Progenitor cell of endocrine pancreas (in vitro differentiated cells): ENCODE measurements at regions not wholly inside any gene's neighbourhood (a gene's known extent, or its start where the extent isn't known, plus 50 kb on each side); places are given as distances from the start of the nearest gene placed in this dataset.

ENCODE experiments used
- DNase-seq: peaks from one replicate; pipeline ENCODE4 v3.0.0; 2021; ENCODE audit warnings: low spot score; ENCODE audit not compliant: unreplicated experiment
- H3K27ac Mint-ChIP-seq: 2 replicates; pipeline ENCODE4 v1.8.0; 2021; ENCODE audit warnings: mild to moderate bottlenecking, moderate library complexity, mixed read lengths
- H3K27me3 Mint-ChIP-seq: 2 replicates; pipeline ENCODE4 v1.8.0; 2021; ENCODE audit warnings: mixed read lengths
- H3K36me3 Mint-ChIP-seq: 2 replicates; pipeline ENCODE4 v1.8.0; 2022; ENCODE audit warnings: mixed read lengths; ENCODE audit not compliant: insufficient read depth
- H3K4me1 Mint-ChIP-seq: 2 replicates; pipeline ENCODE4 v1.8.0; 2021; ENCODE audit warnings: low read depth, mixed read lengths
- H3K4me3 Mint-ChIP-seq: 2 replicates; pipeline ENCODE4 v1.8.0; 2021; ENCODE audit warnings: low read depth, mild to moderate bottlenecking, moderate library complexity, mixed read lengths
- H3K9me3 Mint-ChIP-seq: 2 replicates; pipeline ENCODE4 v1.8.0; 2021; ENCODE audit warnings: low read depth, mixed read lengths
- TF ChIP-seq, protein P1 (sequence below): fragments of 200-600 bp; sonication (generic); IDR thresholded peaks from one replicate; pipeline ENCODE4 v1.5.0; 2021; ENCODE audit warnings: antibody characterized with exemption, mild to moderate bottlenecking; ENCODE audit not compliant: unreplicated experiment

DNA sequence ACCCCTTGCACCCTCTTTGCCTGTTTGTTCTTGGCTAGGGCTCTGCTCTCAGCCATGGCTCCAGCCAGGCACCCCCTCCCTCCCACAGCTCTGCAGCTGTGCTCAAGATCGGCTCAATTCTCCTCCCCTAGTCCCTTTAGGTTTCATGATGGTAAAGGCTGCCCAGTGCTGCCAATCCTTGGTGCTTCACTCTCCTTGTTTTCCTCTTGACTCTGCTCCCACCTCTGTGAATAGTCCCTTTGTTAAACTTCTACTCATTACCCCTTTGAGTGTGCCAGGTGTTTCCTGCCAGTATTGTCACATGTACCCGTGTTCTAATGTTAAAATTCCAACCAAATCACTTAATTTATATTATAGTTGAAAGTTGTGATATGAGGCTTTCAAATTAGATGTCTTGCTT lies 101.0 kb upstream of the CERS6 start:
- H3K36me3 Mint-ChIP-seq = peaks cover 3% of the 10 kb centered on the region
- peaks cover 24% of the 10 kb centered on the region for H3K4me1 Mint-ChIP-seq
- H3K9me3 Mint-ChIP-seq = peaks cover 13% of the 10 kb centered on the region
- no peak overlapping the region for H3K27ac Mint-ChIP-seq
- H3K4me3 Mint-ChIP-seq = no peak overlapping the region
- H3K27me3 Mint-ChIP-seq = no peaks in the 10 kb centered on the region
- TF ChIP-seq, protein P1, sequence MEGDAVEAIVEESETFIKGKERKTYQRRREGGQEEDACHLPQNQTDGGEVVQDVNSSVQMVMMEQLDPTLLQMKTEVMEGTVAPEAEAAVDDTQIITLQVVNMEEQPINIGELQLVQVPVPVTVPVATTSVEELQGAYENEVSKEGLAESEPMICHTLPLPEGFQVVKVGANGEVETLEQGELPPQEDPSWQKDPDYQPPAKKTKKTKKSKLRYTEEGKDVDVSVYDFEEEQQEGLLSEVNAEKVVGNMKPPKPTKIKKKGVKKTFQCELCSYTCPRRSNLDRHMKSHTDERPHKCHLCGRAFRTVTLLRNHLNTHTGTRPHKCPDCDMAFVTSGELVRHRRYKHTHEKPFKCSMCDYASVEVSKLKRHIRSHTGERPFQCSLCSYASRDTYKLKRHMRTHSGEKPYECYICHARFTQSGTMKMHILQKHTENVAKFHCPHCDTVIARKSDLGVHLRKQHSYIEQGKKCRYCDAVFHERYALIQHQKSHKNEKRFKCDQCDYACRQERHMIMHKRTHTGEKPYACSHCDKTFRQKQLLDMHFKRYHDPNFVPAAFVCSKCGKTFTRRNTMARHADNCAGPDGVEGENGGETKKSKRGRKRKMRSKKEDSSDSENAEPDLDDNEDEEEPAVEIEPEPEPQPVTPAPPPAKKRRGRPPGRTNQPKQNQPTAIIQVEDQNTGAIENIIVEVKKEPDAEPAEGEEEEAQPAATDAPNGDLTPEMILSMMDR = no peak
- DNase-seq = no peak

- Mint-ChIP-seq H3K27me3 (no peaks in the 10 kb centered on the region), H3K27ac (peak overlapping the region; percentile 30), H3K4me3 (no peak overlapping the region), H3K36me3 (peaks cover 3% of the 10 kb centered on the region), H3K9me3 (peaks cover 13% of the 10 kb centered on the region), H3K4me1 (peaks cover 16% of the 10 kb centered on the region)
- TF ChIP-seq, protein P1 = no peak
- DNase-seq = no peak
These were observed 100.1 kb upstream of the CERS6 start for GRCh38 chr2:168355779-168356476.

DNA sequence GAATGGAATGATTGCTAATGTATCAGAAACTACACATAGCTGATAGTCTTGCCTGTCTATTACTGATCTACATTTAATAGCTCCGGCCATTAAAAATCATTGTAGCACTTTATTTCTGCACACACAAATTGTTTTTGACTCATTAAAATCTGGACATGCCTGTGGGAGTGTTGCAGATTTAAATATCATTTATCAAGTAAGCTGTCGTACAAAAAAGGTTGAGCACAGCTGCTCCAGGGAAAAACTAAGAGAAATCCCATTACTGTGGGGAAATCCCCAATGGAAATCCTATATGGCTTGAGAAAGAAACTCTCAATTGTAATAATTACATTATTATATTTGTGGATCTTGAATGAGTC lies 99.6 kb upstream of the CERS6 start:
- H3K27me3 Mint-ChIP-seq = no peaks in the 10 kb centered on the region
- H3K9me3 Mint-ChIP-seq = peaks cover 13% of the 10 kb centered on the region
- no peak for DNase-seq
- H3K4me1 Mint-ChIP-seq = peaks cover 15% of the 10 kb centered on the region
- peaks cover 3% of the 10 kb centered on the region for H3K36me3 Mint-ChIP-seq
- TF ChIP-seq, protein P1 = no peak
- no peak overlapping the region for H3K27ac Mint-ChIP-seq
- no peak overlapping the region for H3K4me3 Mint-ChIP-seq

DNA sequence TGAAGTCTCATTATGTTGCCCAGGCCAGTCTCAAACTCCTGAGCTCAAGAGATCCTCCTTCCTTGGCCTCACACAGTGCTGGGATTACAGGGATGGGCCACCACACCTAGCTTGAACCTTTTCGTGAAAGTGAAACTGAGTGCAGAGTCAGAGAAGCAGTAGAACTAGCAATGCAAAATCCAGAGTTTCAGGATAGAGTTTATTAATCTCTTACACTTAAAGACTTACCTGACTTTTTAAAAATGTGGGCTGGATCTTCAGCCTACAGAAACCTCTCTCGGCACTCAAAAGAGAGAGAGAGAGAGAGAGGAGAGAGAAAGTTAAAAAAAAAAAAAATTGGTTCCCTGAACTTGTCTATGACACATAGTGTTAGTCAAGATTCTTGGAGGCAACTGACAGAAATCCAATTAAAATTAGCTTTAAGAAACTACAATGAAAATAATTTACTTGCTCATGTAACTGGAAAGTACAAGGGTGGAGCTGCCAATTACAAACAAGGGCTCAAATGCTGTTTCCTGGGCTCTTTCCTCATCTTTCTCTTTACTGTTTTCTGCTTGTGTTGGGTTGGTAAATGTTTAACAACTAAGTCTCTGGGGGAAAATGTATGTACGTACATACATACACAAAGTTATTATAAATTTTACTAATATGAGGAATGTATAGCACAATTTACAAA lies 98.1 kb upstream of the CERS6 start:
- peaks cover 3% of the 10 kb centered on the region for H3K36me3 Mint-ChIP-seq
- no peak overlapping the region for H3K27ac Mint-ChIP-seq
- TF ChIP-seq, protein P1 = no peak
- peaks cover 12% of the 10 kb centered on the region for H3K9me3 Mint-ChIP-seq
- no peak overlapping the region for H3K4me3 Mint-ChIP-seq
- no peak for DNase-seq
- peaks cover 13% of the 10 kb centered on the region for H3K4me1 Mint-ChIP-seq
- H3K27me3 Mint-ChIP-seq = no peaks in the 10 kb centered on the region

DNA sequence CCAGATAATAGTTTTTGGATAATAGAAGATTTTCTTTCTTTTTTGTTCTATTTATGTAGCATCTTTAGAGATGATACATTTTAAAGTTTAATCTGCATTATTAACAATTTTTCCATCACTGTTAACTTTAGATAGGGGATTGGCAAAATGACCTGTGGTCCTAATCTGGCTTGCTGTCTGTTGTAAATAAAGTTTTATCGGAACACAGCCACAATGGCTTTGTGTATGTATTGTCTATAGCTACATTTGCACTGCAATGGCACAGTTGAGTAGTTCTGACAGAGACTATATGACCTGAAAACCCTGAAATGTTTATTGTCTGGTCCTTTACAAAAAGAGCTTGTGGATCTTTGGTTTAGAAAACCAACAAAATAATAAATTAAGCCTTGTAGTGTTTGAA lies 97.0 kb upstream of the CERS6 start:
- no peaks in the 10 kb centered on the region for H3K36me3 Mint-ChIP-seq
- H3K4me1 Mint-ChIP-seq = peaks cover 13% of the 10 kb centered on the region
- DNase-seq = no peak
- no peak overlapping the region for H3K27ac Mint-ChIP-seq
- H3K27me3 Mint-ChIP-seq = no peaks in the 10 kb centered on the region
- H3K4me3 Mint-ChIP-seq = no peak overlapping the region
- TF ChIP-seq, protein P1 = no peak
- H3K9me3 Mint-ChIP-seq = peaks cover 3% of the 10 kb centered on the region
